ENCODE measurements at regions not wholly inside any gene's neighbourhood (a gene's known extent, or its start where the extent isn't known, plus 50 kb on each side); places are given as distances from the start of the nearest gene placed in this dataset.

DNA sequence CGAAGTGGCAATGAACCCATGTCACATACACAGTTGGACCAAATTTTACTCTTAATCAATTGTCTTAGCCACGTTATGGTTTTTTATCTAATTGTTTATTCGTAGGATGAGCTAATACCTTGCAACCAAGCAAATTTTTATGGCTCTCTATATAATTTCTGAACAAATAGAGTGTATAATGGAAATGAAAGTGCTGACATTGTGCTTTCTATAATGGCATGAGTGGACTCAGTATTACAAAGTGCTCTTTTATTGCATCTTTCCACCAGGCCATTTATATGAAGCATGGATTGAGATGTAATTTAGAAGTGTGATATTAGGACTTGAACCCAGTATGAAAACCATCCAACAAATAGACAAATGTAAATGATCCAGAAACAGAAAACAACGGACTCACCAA is 1096.0 kb downstream of the DTWD2 start:
- TF ChIP-seq, protein P1, sequence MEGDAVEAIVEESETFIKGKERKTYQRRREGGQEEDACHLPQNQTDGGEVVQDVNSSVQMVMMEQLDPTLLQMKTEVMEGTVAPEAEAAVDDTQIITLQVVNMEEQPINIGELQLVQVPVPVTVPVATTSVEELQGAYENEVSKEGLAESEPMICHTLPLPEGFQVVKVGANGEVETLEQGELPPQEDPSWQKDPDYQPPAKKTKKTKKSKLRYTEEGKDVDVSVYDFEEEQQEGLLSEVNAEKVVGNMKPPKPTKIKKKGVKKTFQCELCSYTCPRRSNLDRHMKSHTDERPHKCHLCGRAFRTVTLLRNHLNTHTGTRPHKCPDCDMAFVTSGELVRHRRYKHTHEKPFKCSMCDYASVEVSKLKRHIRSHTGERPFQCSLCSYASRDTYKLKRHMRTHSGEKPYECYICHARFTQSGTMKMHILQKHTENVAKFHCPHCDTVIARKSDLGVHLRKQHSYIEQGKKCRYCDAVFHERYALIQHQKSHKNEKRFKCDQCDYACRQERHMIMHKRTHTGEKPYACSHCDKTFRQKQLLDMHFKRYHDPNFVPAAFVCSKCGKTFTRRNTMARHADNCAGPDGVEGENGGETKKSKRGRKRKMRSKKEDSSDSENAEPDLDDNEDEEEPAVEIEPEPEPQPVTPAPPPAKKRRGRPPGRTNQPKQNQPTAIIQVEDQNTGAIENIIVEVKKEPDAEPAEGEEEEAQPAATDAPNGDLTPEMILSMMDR (IDR thresholded peaks at IDR 0.05; ENCODE audit: insufficient read depth, low read length, poor library complexity, severe bottlenecking): no peak
- H3K36me3 ChIP-seq (ENCODE audit: control insufficient read depth, insufficient read depth, low read length): no peaks in the 10 kb centered on the region
- no peaks in the 10 kb centered on the region for H3K27me3 ChIP-seq (ENCODE audit: control insufficient read depth, insufficient read depth, low read length)
- no peak overlapping the region for H3K4me3 ChIP-seq (ENCODE audit: low read depth, low read length)
- no peak for DNase-seq (ENCODE audit: low read depth)

- Histone ChIP-seq H3K27me3 (ENCODE audit: control insufficient read depth, insufficient read depth, low read length) (no peaks in the 10 kb centered on the region), H3K36me3 (ENCODE audit: control insufficient read depth, insufficient read depth, low read length) (no peaks in the 10 kb centered on the region), H3K4me3 (ENCODE audit: low read depth, low read length) (no peak overlapping the region)
- TF ChIP-seq, protein P1 (IDR thresholded peaks at IDR 0.05; ENCODE audit: insufficient read depth, low read length, poor library complexity, severe bottlenecking): no peak
- peak; percentile 29 for DNase-seq (ENCODE audit: low read depth)
These were observed 1098.8 kb downstream of the DTWD2 start for GRCh38 chr5:117889596-117889995.

DNA sequence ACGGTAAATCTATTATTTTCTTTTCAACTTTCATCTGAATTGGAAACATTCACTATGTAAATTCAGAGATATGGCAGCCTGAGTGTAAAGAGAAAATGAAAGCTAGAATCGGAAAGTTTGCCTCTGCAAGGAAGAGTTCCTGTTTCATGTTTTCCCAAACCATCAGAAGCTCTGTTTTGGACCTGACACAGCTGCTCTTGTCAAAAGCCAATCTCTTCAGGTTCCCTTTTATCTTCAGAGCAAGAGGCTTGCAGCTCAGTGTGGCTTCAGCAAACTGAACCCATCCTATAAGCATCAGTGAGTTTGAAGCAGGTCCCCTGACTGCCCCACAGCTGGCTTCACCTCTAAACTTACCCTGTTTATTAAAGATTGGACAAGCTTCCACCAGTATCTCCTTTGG is 1099.7 kb downstream of the DTWD2 start:
- H3K27me3 ChIP-seq (ENCODE audit: control insufficient read depth, insufficient read depth, low read length): no peaks in the 10 kb centered on the region
- H3K4me3 ChIP-seq (ENCODE audit: low read depth, low read length): no peak overlapping the region

GRCh38 chr5:117881426-117882230 is 1106.7 kb downstream of the DTWD2 start:
- Histone ChIP-seq H3K4me3 (ENCODE audit: low read depth, low read length) (no peak overlapping the region), H3K36me3 (ENCODE audit: control insufficient read depth, insufficient read depth, low read length) (no peaks in the 10 kb centered on the region), H3K27me3 (ENCODE audit: control insufficient read depth, insufficient read depth, low read length) (no peaks in the 10 kb centered on the region)
- no peak for DNase-seq (ENCODE audit: low read depth)
- TF ChIP-seq, protein P1 (IDR thresholded peaks at IDR 0.05; ENCODE audit: insufficient read depth, low read length, poor library complexity, severe bottlenecking): no peak

More for the DNA sequence above, 1099.7 kb downstream of the DTWD2 start:
- no peaks in the 10 kb centered on the region for H3K36me3 ChIP-seq (ENCODE audit: control insufficient read depth, insufficient read depth, low read length)
- TF ChIP-seq, protein P1 (IDR thresholded peaks at IDR 0.05; ENCODE audit: insufficient read depth, low read length, poor library complexity, severe bottlenecking): no peak
- no peak for DNase-seq (ENCODE audit: low read depth)

- TF ChIP-seq, protein P1 (IDR thresholded peaks at IDR 0.05; ENCODE audit: insufficient read depth, low read length, poor library complexity, severe bottlenecking): no peak
- no peak overlapping the region for H3K4me3 ChIP-seq (ENCODE audit: low read depth, low read length)
- no peaks in the 10 kb centered on the region for H3K27me3 ChIP-seq (ENCODE audit: control insufficient read depth, insufficient read depth, low read length)
- no peaks in the 10 kb centered on the region for H3K36me3 ChIP-seq (ENCODE audit: control insufficient read depth, insufficient read depth, low read length)
- DNase-seq (ENCODE audit: low read depth): no peak
These were observed 1107.4 kb downstream of the DTWD2 start for GRCh38 chr5:117880932-117881331.

DNA sequence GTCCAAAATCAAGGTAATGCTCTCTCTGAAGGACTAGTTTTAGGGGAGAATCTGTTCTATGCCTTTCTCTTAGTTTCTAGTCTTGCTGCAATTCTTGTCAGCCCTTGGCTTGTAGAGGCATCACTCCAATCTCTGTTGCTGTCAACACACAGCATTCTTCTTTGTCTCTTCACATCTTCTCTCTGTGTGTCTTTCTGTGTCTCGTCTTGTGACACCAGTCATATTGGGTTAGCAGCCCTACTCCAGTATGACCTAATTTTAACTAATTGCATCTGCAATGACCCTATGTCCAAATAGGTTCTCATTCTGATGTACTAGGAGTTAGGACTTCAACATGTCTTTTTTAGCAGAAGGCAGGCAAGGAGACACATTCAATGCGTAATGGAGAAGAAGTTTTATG is 1110.6 kb downstream of the DTWD2 start:
- H3K27me3 ChIP-seq (ENCODE audit: control insufficient read depth, insufficient read depth, low read length): no peaks in the 10 kb centered on the region
- no peaks in the 10 kb centered on the region for H3K36me3 ChIP-seq (ENCODE audit: control insufficient read depth, insufficient read depth, low read length)
- TF ChIP-seq, protein P1 (IDR thresholded peaks at IDR 0.05; ENCODE audit: insufficient read depth, low read length, poor library complexity, severe bottlenecking): no peak
- DNase-seq (ENCODE audit: low read depth): no peak
- H3K4me3 ChIP-seq (ENCODE audit: low read depth, low read length): no peak overlapping the region

All from kidney epithelial cell (primary cell).